Naive thymus-derived CD4-positive, alpha-beta T cell (primary cell): ENCODE measurements at regions not wholly inside any gene's neighbourhood (a gene's known extent, or its start where the extent isn't known, plus 50 kb on each side); places are given as distances from the start of the nearest gene placed in this dataset.

Source experiments
- ATAC-seq: fragments of 150-1000 bp; cut with Tn5 transposase; 2 replicates; pipeline ENCODE4 v1.10.0; 2021; ENCODE audit warnings: mild to moderate bottlenecking, moderate library complexity
- CTCF ChIA-PET: fragments of 350-600 bp; sonication (Branson Sonifier 250); formaldehyde crosslinking; loops from one replicate; lab custom pipeline; 2021; ENCODE audit warnings: antibody characterized with exemption; lab: Charles Lee
- POLR2A ChIA-PET: fragments of 350-600 bp; sonication (Branson Sonifier 250); formaldehyde crosslinking; loops from one replicate; lab custom pipeline; 2021; ENCODE audit warnings: antibody characterized with exemption, inconsistent platforms; lab: Charles Lee
- DNase-seq, 9 donors: peaks; one replicate each; pipeline versions ENCODE4 v3.0.0 to v3.0.0-alpha.2; 2020 to 2022; ENCODE audit warnings: mixed read lengths in 1 of 9
- H3K27ac ChIP-seq: one replicate; pipeline ENCODE4 v1.7.0; 2013; ENCODE audit warnings: mild to moderate bottlenecking, low read depth, low read length, moderate library complexity
- H3K27me3 ChIP-seq, 2 donors: one replicate each; pipeline ENCODE4 v1.7.0; 2013; ENCODE audit warnings: low read length in 2 of 2, mild to moderate bottlenecking in 2 of 2, moderate library complexity in 2 of 2; ENCODE audit not compliant: control insufficient read depth in 2 of 2, insufficient read depth in 2 of 2
- H3K36me3 ChIP-seq, 3 experiments: 1 replicate in 2 of 3; 2 replicates in 1 of 3; pipeline ENCODE4 v1.7.0; 2013; ENCODE audit warnings: low read length in 3 of 3, mild to moderate bottlenecking in 3 of 3, moderate library complexity in 1 of 3; ENCODE audit not compliant: insufficient read depth in 3 of 3, control insufficient read depth in 2 of 3
- H3K4me1 ChIP-seq, 2 donors: one replicate each; pipeline ENCODE4 v1.7.0; 2013; ENCODE audit warnings: low read length in 2 of 2, mild to moderate bottlenecking in 2 of 2, moderate library complexity in 1 of 2; ENCODE audit not compliant: control insufficient read depth in 2 of 2, insufficient read depth in 2 of 2
- H3K4me3 ChIP-seq: 2 replicates; pipeline ENCODE4 v1.7.0; 2013; ENCODE audit warnings: mild to moderate bottlenecking, low read length
- H3K9me3 ChIP-seq, 3 experiments: 1 replicate in 2 of 3; 2 replicates in 1 of 3; pipeline ENCODE4 v1.7.0; 2013; ENCODE audit warnings: low read length in 3 of 3; ENCODE audit not compliant: control insufficient read depth in 2 of 3
- H3K27ac Mint-ChIP-seq, 9 donors: one replicate each; pipeline ENCODE4 v1.8.0; 2020 to 2022; ENCODE audit warnings: mixed read lengths in 9 of 9, mild to moderate bottlenecking in 8 of 9, moderate library complexity in 5 of 9, inconsistent platforms in 2 of 9
- H3K27me3 Mint-ChIP-seq, 5 donors: one replicate each; pipeline ENCODE4 v1.8.0; 2021 to 2022; ENCODE audit warnings: mixed read lengths in 5 of 5, mild to moderate bottlenecking in 1 of 5
- H3K36me3 Mint-ChIP-seq, 5 donors: one replicate each; pipeline ENCODE4 v1.8.0; 2020 to 2022; ENCODE audit warnings: mixed read lengths in 5 of 5, mild to moderate bottlenecking in 3 of 5, inconsistent platforms in 1 of 5
- H3K4me1 Mint-ChIP-seq, 7 donors: one replicate each; pipeline ENCODE4 v1.8.0; 2020 to 2022; ENCODE audit warnings: mixed read lengths in 7 of 7, mild to moderate bottlenecking in 3 of 7, inconsistent platforms in 1 of 7
- H3K4me3 Mint-ChIP-seq, 10 donors: one replicate each; pipeline ENCODE4 v1.8.0; 2020 to 2022; ENCODE audit warnings: mild to moderate bottlenecking in 10 of 10, mixed read lengths in 10 of 10, moderate library complexity in 6 of 10, inconsistent platforms in 2 of 10
- H3K9me3 Mint-ChIP-seq, 11 donors: one replicate each; pipeline ENCODE4 v1.8.0; 2020 to 2022; ENCODE audit warnings: mixed read lengths in 11 of 11, mild to moderate bottlenecking in 4 of 11, inconsistent platforms in 1 of 11, moderate library complexity in 1 of 11
- intact Hi-C, 2 donors: fragments of 100-400 bp; cut with micrococcal nuclease; formaldehyde crosslinking; loops; one replicate each; pipeline ENCODE4 v1.15.1; 2023

DNA sequence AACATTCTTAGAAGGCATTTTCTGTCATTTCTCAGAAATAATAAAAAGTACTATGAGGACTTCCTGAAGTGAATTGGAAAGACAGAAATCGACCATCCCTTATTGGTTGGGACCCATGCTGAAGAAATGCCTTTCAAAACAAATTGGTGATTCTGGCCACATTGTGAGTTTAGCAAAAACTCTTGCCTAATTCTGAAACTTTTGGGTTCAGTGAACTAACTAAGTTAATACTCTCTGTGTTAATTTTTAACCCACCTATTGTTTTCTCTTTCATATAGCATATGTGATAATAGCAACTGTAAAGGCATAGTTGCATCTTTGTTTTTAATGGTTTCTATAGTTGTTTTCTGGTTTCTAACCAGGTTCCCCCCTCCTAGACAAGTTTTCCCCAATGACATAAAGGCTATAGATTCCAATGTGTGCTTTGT is 129.3 kb upstream of the FAT1 start:
- no peak overlapping the region for H3K4me3 Mint-ChIP-seq
- no peak for DNase-seq
- ChIA-PET CTCF (no interaction called here), POLR2A (no interaction called here)
- H3K27ac ChIP-seq = no peak overlapping the region
- no peak overlapping the region for H3K27ac Mint-ChIP-seq
- H3K27me3 Mint-ChIP-seq = no peaks in the 10 kb centered on the region
- no peaks in the 10 kb centered on the region for H3K4me1 Mint-ChIP-seq
- peaks cover 0 to 3% (median 0%) of the 10 kb centered on the region in 3 experiments for H3K9me3 ChIP-seq
- intact Hi-C loops = no loop called here
- no peak overlapping the region for H3K4me3 ChIP-seq
- peaks cover 0 to 26% (median 3%) of the 10 kb centered on the region in 11 donors for H3K9me3 Mint-ChIP-seq
- no peaks in the 10 kb centered on the region for H3K36me3 ChIP-seq
- no peak for ATAC-seq
- no peaks in the 10 kb centered on the region for H3K27me3 ChIP-seq
- no peaks in the 10 kb centered on the region for H3K36me3 Mint-ChIP-seq
- H3K4me1 ChIP-seq = no peaks in the 10 kb centered on the region

DNA sequence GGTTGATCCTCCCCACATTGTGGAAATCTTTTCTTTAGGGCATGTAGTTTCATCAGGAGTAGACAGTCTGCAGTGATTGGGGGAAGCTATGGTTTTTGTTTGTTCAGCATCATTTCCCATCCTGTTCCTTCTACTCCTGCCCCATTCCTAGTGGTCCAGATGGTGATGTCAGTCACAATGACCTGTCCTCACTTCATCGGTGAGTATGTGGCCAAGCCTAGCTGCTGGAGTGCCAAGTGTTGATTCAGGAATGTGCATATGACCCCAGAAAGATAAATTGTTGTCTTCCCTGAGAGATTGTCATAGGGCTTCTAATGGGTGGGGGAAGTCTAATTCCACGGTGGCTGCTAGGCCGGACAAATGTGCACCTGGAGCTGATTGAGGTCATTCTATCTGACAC is 130.6 kb upstream of the FAT1 start:
- ChIA-PET POLR2A (no interaction called here), CTCF (no interaction called here)
- Mint-ChIP-seq H3K36me3 (no peaks in the 10 kb centered on the region), H3K4me1 (no peaks in the 10 kb centered on the region), H3K4me3 (no peak overlapping the region), H3K9me3 (peaks cover 0 to 21% (median 3%) of the 10 kb centered on the region in 11 donors), H3K27ac (no peak overlapping the region), H3K27me3 (no peaks in the 10 kb centered on the region)
- Histone ChIP-seq H3K27ac (no peak overlapping the region), H3K4me3 (no peak overlapping the region), H3K9me3 (peaks cover 0 to 3% (median 0%) of the 10 kb centered on the region in 3 experiments), H3K36me3 (no peaks in the 10 kb centered on the region), H3K27me3 (no peaks in the 10 kb centered on the region), H3K4me1 (no peaks in the 10 kb centered on the region)
- ATAC-seq = no peak
- DNase-seq = no peak
- intact Hi-C loops = no loop called here

DNA sequence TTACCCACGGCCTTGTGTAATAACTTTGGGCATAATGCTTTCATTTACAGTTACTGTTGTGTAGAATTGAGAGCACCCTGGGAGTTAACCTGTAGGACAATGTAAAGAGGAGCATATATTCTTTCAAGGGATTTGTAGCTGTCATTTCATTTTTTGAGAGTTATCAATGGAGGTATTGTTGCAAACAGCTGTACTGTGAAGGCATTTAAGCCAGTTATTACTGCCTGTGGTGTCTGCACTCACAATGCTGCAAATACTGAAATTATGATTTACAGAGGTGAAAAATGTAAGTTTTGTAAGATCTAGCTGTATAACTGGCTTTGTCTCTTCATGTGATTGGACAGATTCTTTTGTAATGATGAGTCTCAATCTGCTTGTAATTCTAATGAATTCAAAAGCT is 131.5 kb upstream of the FAT1 start:
- H3K27ac Mint-ChIP-seq = no peak overlapping the region
- ChIA-PET POLR2A (interaction anchor here (0.7 kb wide), 1 partner anchor 781 kb away, joined by 3 read pairs; no protein-coding TSS in a partner anchor), CTCF (no interaction called here)
- no peaks in the 10 kb centered on the region for H3K36me3 Mint-ChIP-seq
- H3K27me3 ChIP-seq = no peaks in the 10 kb centered on the region
- ATAC-seq (no peak), DNase-seq (no peak)
- H3K9me3 Mint-ChIP-seq = peaks cover 0 to 21% (median 3%) of the 10 kb centered on the region in 11 donors
- peaks cover 0 to 3% (median 0%) of the 10 kb centered on the region in 3 experiments for H3K9me3 ChIP-seq
- H3K4me1 Mint-ChIP-seq = no peaks in the 10 kb centered on the region
- H3K27ac ChIP-seq = no peak overlapping the region
- H3K4me3 ChIP-seq = no peak overlapping the region
- H3K27me3 Mint-ChIP-seq = no peaks in the 10 kb centered on the region
- H3K36me3 ChIP-seq = no peaks in the 10 kb centered on the region
- no peak overlapping the region for H3K4me3 Mint-ChIP-seq
- H3K4me1 ChIP-seq = no peaks in the 10 kb centered on the region
- intact Hi-C loops = no loop called here

DNA sequence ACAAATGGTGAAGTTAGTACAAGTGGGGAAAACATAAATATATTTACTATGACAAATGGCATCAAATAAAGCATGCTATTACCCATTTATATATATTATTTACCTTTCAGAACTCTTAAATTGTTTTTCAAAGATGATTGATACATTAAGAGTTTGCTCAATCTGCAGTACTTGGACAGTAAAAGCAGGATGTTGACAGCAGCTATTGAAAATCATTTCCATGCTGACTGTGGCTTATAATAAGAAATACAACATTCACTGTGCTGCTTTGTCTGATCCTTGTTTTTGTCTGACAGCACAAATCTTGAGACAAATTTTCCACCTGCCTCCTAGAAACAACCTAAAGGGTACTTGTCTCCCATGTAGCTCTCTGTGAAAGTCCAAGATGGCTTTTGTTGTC is 134.1 kb upstream of the FAT1 start:
- H3K4me1 Mint-ChIP-seq = no peaks in the 10 kb centered on the region
- no peaks in the 10 kb centered on the region for H3K27me3 Mint-ChIP-seq
- intact Hi-C loops = no loop called here
- Histone ChIP-seq H3K36me3 (no peaks in the 10 kb centered on the region), H3K4me3 (no peak overlapping the region), H3K27me3 (no peaks in the 10 kb centered on the region), H3K27ac (no peak overlapping the region), H3K9me3 (no peaks in the 10 kb centered on the region), H3K4me1 (no peaks in the 10 kb centered on the region)
- POLR2A ChIA-PET = no interaction called here
- CTCF ChIA-PET = no interaction called here
- no peak overlapping the region for H3K27ac Mint-ChIP-seq
- ATAC-seq = no peak
- no peaks in the 10 kb centered on the region for H3K36me3 Mint-ChIP-seq
- no peak for DNase-seq
- H3K4me3 Mint-ChIP-seq = no peak overlapping the region
- peaks cover 0 to 8% (median 0%) of the 10 kb centered on the region in 11 donors for H3K9me3 Mint-ChIP-seq

DNA sequence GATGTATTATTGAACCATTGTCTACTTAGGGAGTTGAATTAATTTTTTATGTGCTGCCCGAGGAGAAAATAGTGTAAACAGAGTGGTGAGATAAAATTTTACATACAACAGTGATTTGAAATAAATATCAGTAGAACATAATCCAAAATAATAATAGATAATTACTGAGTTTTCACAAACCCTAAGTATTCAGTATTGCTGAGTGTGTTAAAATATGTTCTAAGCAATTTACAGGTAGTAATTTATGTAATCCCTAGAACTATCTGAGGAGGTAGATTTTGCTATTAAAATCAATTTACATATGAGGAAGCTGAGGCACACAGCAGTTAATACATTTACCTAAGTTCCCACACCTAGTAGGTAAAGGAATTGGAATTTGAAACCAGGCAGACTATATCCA is 134.7 kb upstream of the FAT1 start:
- H3K4me3 Mint-ChIP-seq = no peak overlapping the region
- H3K9me3 Mint-ChIP-seq = peaks cover 0 to 8% (median 3%) of the 10 kb centered on the region in 11 donors
- DNase-seq = no peak
- ChIA-PET CTCF (no interaction called here), POLR2A (no interaction called here)
- H3K27me3 ChIP-seq = no peaks in the 10 kb centered on the region
- H3K27me3 Mint-ChIP-seq = no peaks in the 10 kb centered on the region
- H3K27ac ChIP-seq = no peak overlapping the region
- H3K4me1 Mint-ChIP-seq = no peaks in the 10 kb centered on the region
- no peaks in the 10 kb centered on the region for H3K36me3 Mint-ChIP-seq
- H3K4me3 ChIP-seq = no peak overlapping the region
- no peaks in the 10 kb centered on the region for H3K9me3 ChIP-seq
- no peaks in the 10 kb centered on the region for H3K4me1 ChIP-seq
- ATAC-seq = no peak
- intact Hi-C loops = no loop called here
- H3K36me3 ChIP-seq = no peaks in the 10 kb centered on the region
- H3K27ac Mint-ChIP-seq = no peak overlapping the region

- H3K4me3 Mint-ChIP-seq = no peak overlapping the region
- H3K4me3 ChIP-seq = no peak overlapping the region
- POLR2A ChIA-PET = no interaction called here
- no peaks in the 10 kb centered on the region for H3K9me3 ChIP-seq
- DNase-seq (no peak), ATAC-seq (no peak)
- no peaks in the 10 kb centered on the region for H3K36me3 ChIP-seq
- CTCF ChIA-PET = no interaction called here
- H3K4me1 Mint-ChIP-seq = no peaks in the 10 kb centered on the region
- H3K4me1 ChIP-seq = no peaks in the 10 kb centered on the region
- H3K9me3 Mint-ChIP-seq = peaks cover 0 to 15% (median 3%) of the 10 kb centered on the region in 11 donors
- no peaks in the 10 kb centered on the region for H3K27me3 ChIP-seq
- no peak overlapping the region for H3K27ac ChIP-seq
- H3K27ac Mint-ChIP-seq = no peak overlapping the region
- no peaks in the 10 kb centered on the region for H3K27me3 Mint-ChIP-seq
- no peaks in the 10 kb centered on the region for H3K36me3 Mint-ChIP-seq
- intact Hi-C loops = no loop called here
Measured at GRCh38 chr4:186859420-186859819, 135.8 kb upstream of the FAT1 start.

DNA sequence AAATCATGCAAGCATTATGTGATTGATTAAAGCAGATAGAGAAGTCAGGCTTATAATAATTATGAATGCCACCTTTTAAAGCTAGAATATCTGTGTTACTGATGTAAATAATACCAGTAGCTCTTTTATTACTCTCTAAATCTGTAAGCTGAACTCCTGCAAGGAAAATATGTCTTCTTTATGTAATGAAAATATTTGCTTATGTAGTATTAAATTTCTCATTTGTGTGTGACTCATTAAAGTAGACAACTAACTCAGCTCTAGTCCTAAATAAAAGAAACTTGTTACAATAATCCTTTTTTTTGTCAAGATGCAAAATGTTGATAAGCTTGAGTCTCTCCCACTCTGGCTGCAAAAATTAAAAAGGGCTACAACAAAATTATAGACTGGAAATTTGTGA is 137.7 kb upstream of the FAT1 start:
- no peaks in the 10 kb centered on the region for H3K9me3 ChIP-seq
- H3K36me3 Mint-ChIP-seq = no peaks in the 10 kb centered on the region
- H3K4me3 ChIP-seq = no peak overlapping the region
- no peaks in the 10 kb centered on the region for H3K27me3 ChIP-seq
- ChIA-PET POLR2A (no interaction called here), CTCF (no interaction called here)
- H3K9me3 Mint-ChIP-seq = peaks cover 0 to 15% (median 1%) of the 10 kb centered on the region in 11 donors
- no peak for DNase-seq
- intact Hi-C loops = no loop called here
- no peaks in the 10 kb centered on the region for H3K4me1 ChIP-seq
- no peak for ATAC-seq
- no peak overlapping the region for H3K4me3 Mint-ChIP-seq
- H3K27me3 Mint-ChIP-seq = no peaks in the 10 kb centered on the region
- no peaks in the 10 kb centered on the region for H3K36me3 ChIP-seq
- no peak overlapping the region for H3K27ac ChIP-seq
- H3K27ac Mint-ChIP-seq = no peak overlapping the region
- H3K4me1 Mint-ChIP-seq = no peaks in the 10 kb centered on the region
